Lung (tissue), 11 donors: ENCODE measurements at regions not wholly inside any gene's neighbourhood (a gene's known extent, or its start where the extent isn't known, plus 50 kb on each side); places are given as distances from the start of the nearest gene placed in this dataset.

ENCODE experiments used
- ATAC-seq: fragments of 200-7000 bp; cut with Tn5 transposase; one replicate; pipeline ENCODE4 v1.9.1; 2020; ENCODE audit warnings: moderate number of reproducible peaks; ENCODE audit not compliant: insufficient read depth, low FRiP score
- DNase-seq, 3 donors: peaks; one replicate each; pipeline ENCODE4 v3.0.0-alpha.2; 2013 to 2017
- H3K27ac ChIP-seq, 2 donors: one replicate each; pipeline ENCODE4 v1.5.1; 2013; ENCODE audit warnings: mild to moderate bottlenecking in 2 of 2, moderate library complexity in 2 of 2, control low read depth in 1 of 2, inconsistent platforms in 1 of 2, low read depth in 1 of 2, low read length in 1 of 2
- H3K27me3 ChIP-seq, 3 donors: one replicate each; pipeline ENCODE4 v1.5.1; 2013; ENCODE audit warnings: low read length in 2 of 3; ENCODE audit not compliant: control insufficient read depth in 3 of 3, insufficient read depth in 3 of 3
- H3K36me3 ChIP-seq, 4 donors: one replicate each; pipeline ENCODE4 v1.5.1; 2013; ENCODE audit warnings: low read length in 4 of 4, mild to moderate bottlenecking in 1 of 4, moderate library complexity in 1 of 4; ENCODE audit not compliant: control insufficient read depth in 4 of 4, insufficient read depth in 4 of 4
- H3K4me1 ChIP-seq, 5 donors: one replicate each; pipeline ENCODE4 v1.5.1; 2013; ENCODE audit warnings: low read length in 5 of 5, mild to moderate bottlenecking in 2 of 5, moderate library complexity in 1 of 5; ENCODE audit not compliant: control insufficient read depth in 5 of 5, insufficient read depth in 5 of 5
- H3K4me3 ChIP-seq: one replicate; pipeline ENCODE4 v1.5.1; 2013; ENCODE audit warnings: mild to moderate bottlenecking, control low read depth, moderate library complexity
- H3K9ac ChIP-seq, 2 donors: one replicate each; pipeline ENCODE4 v1.5.1; 2013; ENCODE audit warnings: low read length in 2 of 2, control low read depth in 1 of 2; ENCODE audit not compliant: insufficient read depth in 1 of 2
- H3K9me3 ChIP-seq, 4 donors: one replicate each; pipeline ENCODE4 v1.5.1; 2013; ENCODE audit warnings: low read length in 3 of 4, mild to moderate bottlenecking in 1 of 4, moderate library complexity in 1 of 4; ENCODE audit not compliant: control insufficient read depth in 4 of 4, insufficient read depth in 3 of 4
- CTCF ChIP-seq: IDR thresholded peaks from 2 replicates; pipeline ENCODE4 v1.5.1; 2012; ENCODE audit warnings: mild to moderate bottlenecking; ENCODE audit errors: control extremely low read depth, extremely low read depth
- WGBS, 2 donors: extraction: QIAGEN DNeasy Blood & Tissue Kit; methylation state at CpG; one replicate each; pipeline ENCODE4 v1.1.7; 2013; 5-methylcytosine and 5-hydroxymethylcytosine counted together
- donor health status: control.
- donor health status: control.
- donor health status: Bipolar disorder and iron deficiency.
- donor health status: healthy.
- donor health status: DM: yes; HTN: yes; CAD: no.

- WGBS, 2 donors, result 85 to 93% methylated on average over 5 of the region's 5 CpGs
- Histone ChIP-seq H3K4me3 (no peak overlapping the region), H3K27ac (no peak overlapping the region), H3K27me3 (no peaks in the 10 kb centered on the region), H3K4me1 (peaks cover 0 to 4% (median 0%) of the 10 kb centered on the region in 5 donors), H3K9me3 (peaks cover 0 to 4% (median 0%) of the 10 kb centered on the region in 4 donors), H3K9ac (no peak overlapping the region), H3K36me3 (no peaks in the 10 kb centered on the region)
- no peak for DNase-seq
- no peak for ATAC-seq
- no peak for TF ChIP-seq CTCF
These were observed 50.0 kb upstream of the DOCK9 start for GRCh38 chr13:99027661-99028425.

GRCh38 chr13:99028890-99029289 is 51.0 kb upstream of the DOCK9 start:
- no peak for ATAC-seq

GRCh38 chr13:99029576-99029975 is 51.7 kb upstream of the DOCK9 start:
- Histone ChIP-seq H3K4me3 (no peak overlapping the region), H3K36me3 (no peaks in the 10 kb centered on the region), H3K9me3 (peaks cover 0 to 4% (median 0%) of the 10 kb centered on the region in 4 donors), H3K27me3 (no peaks in the 10 kb centered on the region), H3K9ac (no peak overlapping the region), H3K4me1 (peaks cover 0 to 4% (median 0%) of the 10 kb centered on the region in 5 donors), H3K27ac (no peak overlapping the region)
- DNase-seq (no peak), ATAC-seq (no peak)
- no peak for TF ChIP-seq CTCF

More at GRCh38 chr13:99028890-99029289, 51.0 kb upstream of the DOCK9 start:
- H3K4me3 ChIP-seq, result no peak overlapping the region
- no peak overlapping the region for H3K27ac ChIP-seq
- no peak for DNase-seq
- H3K27me3 ChIP-seq, result no peaks in the 10 kb centered on the region
- H3K9ac ChIP-seq, result no peak overlapping the region
- peak; percentile 3 for TF ChIP-seq CTCF
- peaks cover 0 to 4% (median 0%) of the 10 kb centered on the region in 5 donors for H3K4me1 ChIP-seq
- peaks cover 0 to 4% (median 0%) of the 10 kb centered on the region in 4 donors for H3K9me3 ChIP-seq
- H3K36me3 ChIP-seq, result no peaks in the 10 kb centered on the region

GRCh38 chr13:99030326-99030725 is 52.5 kb upstream of the DOCK9 start:
- Histone ChIP-seq H3K9me3 (peaks cover 0 to 4% (median 0%) of the 10 kb centered on the region in 4 donors), H3K9ac (no peak overlapping the region), H3K27me3 (no peaks in the 10 kb centered on the region), H3K4me1 (peaks cover 0 to 4% (median 0%) of the 10 kb centered on the region in 5 donors), H3K4me3 (no peak overlapping the region), H3K36me3 (no peaks in the 10 kb centered on the region), H3K27ac (no peak overlapping the region)
- no peak for ATAC-seq
- DNase-seq, result no peak
- no peak for TF ChIP-seq CTCF
